ENCODE measurements at regions not wholly inside any gene's neighbourhood (a gene's known extent, or its start where the extent isn't known, plus 50 kb on each side); places are given as distances from the start of the nearest gene placed in this dataset.

- in situ Hi-C loops (cut with HindIII; ENCODE audit: low sequenced_read_pairs), result no loop called here
Observed at GRCh38 chr2:177314722-177315264, 50.3 kb upstream of the NFE2L2 start.

GRCh38 chr2:177315364-177315763, 50.8 kb upstream of the NFE2L2 start:
- in situ Hi-C loops (cut with HindIII; ENCODE audit: low sequenced_read_pairs), result no loop called here

- in situ Hi-C loops (cut with HindIII; ENCODE audit: low sequenced_read_pairs), result no loop called here
Observed at GRCh38 chr2:177316756-177317155, 52.2 kb upstream of the NFE2L2 start.

- in situ Hi-C loops (cut with HindIII; ENCODE audit: low sequenced_read_pairs), result no loop called here
Observed at GRCh38 chr2:177317443-177317842, 52.9 kb upstream of the NFE2L2 start.

GRCh38 chr2:177317857-177318256, 53.3 kb upstream of the NFE2L2 start:
- in situ Hi-C loops (cut with HindIII; ENCODE audit: low sequenced_read_pairs), result no loop called here

GRCh38 chr2:177318613-177319012, 54.1 kb upstream of the NFE2L2 start:
- in situ Hi-C loops (cut with HindIII; ENCODE audit: low sequenced_read_pairs), result no loop called here

GRCh38 chr2:177320596-177320995, 56.1 kb upstream of the NFE2L2 start:
- in situ Hi-C loops (cut with HindIII; ENCODE audit: low sequenced_read_pairs), result no loop called here

- in situ Hi-C loops (cut with HindIII; ENCODE audit: low sequenced_read_pairs), result no loop called here
Observed at GRCh38 chr2:177322801-177323261, 58.3 kb upstream of the NFE2L2 start.

GRCh38 chr2:177324797-177325196, 60.3 kb upstream of the NFE2L2 start:
- in situ Hi-C loops (cut with HindIII; ENCODE audit: low sequenced_read_pairs), result no loop called here

- in situ Hi-C loops (cut with HindIII; ENCODE audit: low sequenced_read_pairs), result no loop called here
Observed at GRCh38 chr2:177325554-177325953, 61.0 kb upstream of the NFE2L2 start.

GRCh38 chr2:177326005-177326404, 61.5 kb upstream of the NFE2L2 start:
- in situ Hi-C loops (cut with HindIII; ENCODE audit: low sequenced_read_pairs), result no loop called here

- in situ Hi-C loops (cut with HindIII; ENCODE audit: low sequenced_read_pairs), result no loop called here
Observed at GRCh38 chr2:177326591-177326990, 62.1 kb upstream of the NFE2L2 start.

GRCh38 chr2:177327009-177327408, 62.5 kb upstream of the NFE2L2 start:
- in situ Hi-C loops (cut with HindIII; ENCODE audit: low sequenced_read_pairs), result no loop called here

GRCh38 chr2:177328056-177328455, 63.5 kb upstream of the NFE2L2 start:
- in situ Hi-C loops (cut with HindIII; ENCODE audit: low sequenced_read_pairs), result no loop called here

GRCh38 chr2:177329064-177329463, 63.5 kb upstream of the AGPS start:
- in situ Hi-C loops (cut with HindIII; ENCODE audit: low sequenced_read_pairs), result no loop called here

- in situ Hi-C loops (cut with HindIII; ENCODE audit: low sequenced_read_pairs), result loop anchor here (10.0 kb wide), 1 partner anchor 167 kb away; no protein-coding TSS in a partner anchor
Observed at GRCh38 chr2:177331466-177331997, 61.0 kb upstream of the AGPS start.

GRCh38 chr2:177332026-177332991, 60.3 kb upstream of the AGPS start:
- in situ Hi-C loops (cut with HindIII; ENCODE audit: low sequenced_read_pairs), result loop anchor here (10.0 kb wide), 1 partner anchor 168 kb away; no protein-coding TSS in a partner anchor

GRCh38 chr2:177332992-177333388, 59.6 kb upstream of the AGPS start:
- in situ Hi-C loops (cut with HindIII; ENCODE audit: low sequenced_read_pairs), result loop anchor here (10.0 kb wide), 1 partner anchor 168 kb away; no protein-coding TSS in a partner anchor

- in situ Hi-C loops (cut with HindIII; ENCODE audit: low sequenced_read_pairs), result loop anchor here (5.0 to 10.0 kb wide), 2 partner anchors 82 to 170 kb away; no protein-coding TSS in a partner anchor
Observed at GRCh38 chr2:177334940-177335543, 57.5 kb upstream of the AGPS start.

- in situ Hi-C loops (cut with HindIII; ENCODE audit: low sequenced_read_pairs), result loop anchor here (5.0 to 10.0 kb wide), 2 partner anchors 81 to 171 kb away; no protein-coding TSS in a partner anchor
Observed at GRCh38 chr2:177335917-177336450, 56.6 kb upstream of the AGPS start.
